Body of pancreas (tissue), 4 donors: ENCODE measurements at regions not wholly inside any gene's neighbourhood (a gene's known extent, or its start where the extent isn't known, plus 50 kb on each side); places are given as distances from the start of the nearest gene placed in this dataset.

Source experiments
- POLR2A ChIP-seq, 3 donors: fragments of 450-650 bp; IDR thresholded peaks; one replicate each; pipeline ENCODE4 v1.6.1; 2016; ENCODE audit warnings: antibody characterized with exemption in 3 of 3, mild to moderate bottlenecking in 2 of 3
- TF ChIP-seq, protein P1 (sequence below), 7 experiments: fragments of 450-650 bp in 4 of 7; fragments of 200-600 bp in 3 of 7; sonication (generic) in 3 of 7; IDR thresholded peaks; one replicate each; pipeline ENCODE4 v1.5.1; 2016 to 2019; ENCODE audit warnings: antibody characterized with exemption in 7 of 7

DNA sequence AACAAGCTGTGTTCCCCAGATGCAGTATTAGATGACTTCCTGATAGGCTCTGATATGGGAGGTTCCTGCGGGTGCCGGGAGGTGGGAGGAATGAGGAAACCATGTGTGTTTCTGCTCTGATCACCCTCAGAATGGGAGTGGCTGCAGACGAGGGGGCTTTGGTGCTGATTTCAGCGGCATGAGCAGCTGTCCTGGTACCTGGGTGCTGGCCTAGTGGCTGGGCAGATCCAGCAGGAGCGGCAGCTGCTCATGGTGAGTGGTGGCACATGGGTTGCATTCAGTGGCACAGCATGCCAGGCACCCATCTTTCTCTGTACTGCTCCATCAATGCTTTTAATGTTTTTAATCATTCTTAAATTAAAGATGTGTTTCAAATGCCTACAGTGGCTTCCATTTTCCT, 177.2 kb upstream of the NETO1 start:
- TF ChIP-seq, protein P1, sequence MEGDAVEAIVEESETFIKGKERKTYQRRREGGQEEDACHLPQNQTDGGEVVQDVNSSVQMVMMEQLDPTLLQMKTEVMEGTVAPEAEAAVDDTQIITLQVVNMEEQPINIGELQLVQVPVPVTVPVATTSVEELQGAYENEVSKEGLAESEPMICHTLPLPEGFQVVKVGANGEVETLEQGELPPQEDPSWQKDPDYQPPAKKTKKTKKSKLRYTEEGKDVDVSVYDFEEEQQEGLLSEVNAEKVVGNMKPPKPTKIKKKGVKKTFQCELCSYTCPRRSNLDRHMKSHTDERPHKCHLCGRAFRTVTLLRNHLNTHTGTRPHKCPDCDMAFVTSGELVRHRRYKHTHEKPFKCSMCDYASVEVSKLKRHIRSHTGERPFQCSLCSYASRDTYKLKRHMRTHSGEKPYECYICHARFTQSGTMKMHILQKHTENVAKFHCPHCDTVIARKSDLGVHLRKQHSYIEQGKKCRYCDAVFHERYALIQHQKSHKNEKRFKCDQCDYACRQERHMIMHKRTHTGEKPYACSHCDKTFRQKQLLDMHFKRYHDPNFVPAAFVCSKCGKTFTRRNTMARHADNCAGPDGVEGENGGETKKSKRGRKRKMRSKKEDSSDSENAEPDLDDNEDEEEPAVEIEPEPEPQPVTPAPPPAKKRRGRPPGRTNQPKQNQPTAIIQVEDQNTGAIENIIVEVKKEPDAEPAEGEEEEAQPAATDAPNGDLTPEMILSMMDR (IDR thresholded peaks at IDR 0.05) = no peak
- no peak for TF ChIP-seq POLR2A (IDR thresholded peaks at IDR 0.05)
